Breast epithelium (tissue), 3 donors: ENCODE measurements at regions not wholly inside any gene's neighbourhood (a gene's known extent, or its start where the extent isn't known, plus 50 kb on each side); places are given as distances from the start of the nearest gene placed in this dataset.
"Not testable (repeated sequence)": the region's sequence is repeated elsewhere in the genome, so short reads cannot be mapped to it uniquely, and the experiment has no call there.

Source experiments
- POLR2A ChIP-seq: fragments of 450-650 bp; IDR thresholded peaks from one replicate; pipeline ENCODE4 v1.6.1; 2016; ENCODE audit warnings: antibody characterized with exemption, mild to moderate bottlenecking, moderate library complexity
- POLR2AphosphoS5 ChIP-seq, 3 donors: sonication (generic); formaldehyde crosslinking; IDR thresholded peaks; one replicate each; pipeline ENCODE4 v1.6.1; 2017; ENCODE audit warnings: antibody characterized with exemption in 3 of 3
- TF ChIP-seq, protein P1 (sequence below), 3 donors: fragments of 450-650 bp; IDR thresholded peaks; one replicate each; pipeline ENCODE4 v1.5.1; 2016 to 2017; ENCODE audit warnings: antibody characterized with exemption in 3 of 3, mild to moderate bottlenecking in 3 of 3, moderate library complexity in 3 of 3

DNA sequence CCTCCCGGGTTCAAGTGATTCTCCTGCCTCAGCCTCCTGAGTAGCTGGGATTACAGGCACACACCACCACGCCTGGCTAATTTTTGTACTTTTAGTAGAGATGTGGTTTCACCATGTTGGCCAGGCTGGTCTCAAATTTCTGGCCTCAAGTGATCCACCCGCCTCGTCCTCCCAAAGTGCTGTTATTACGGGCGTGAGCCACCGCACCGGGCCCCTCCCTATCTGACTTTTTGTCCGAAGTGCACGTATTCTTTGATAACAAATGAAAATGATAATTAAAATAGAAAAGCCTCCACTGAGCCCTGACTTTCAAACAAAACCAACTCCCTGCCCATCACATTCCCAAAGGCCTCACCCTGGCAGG lies 278.6 kb downstream of the TTC6 start:
- TF ChIP-seq, protein P1, sequence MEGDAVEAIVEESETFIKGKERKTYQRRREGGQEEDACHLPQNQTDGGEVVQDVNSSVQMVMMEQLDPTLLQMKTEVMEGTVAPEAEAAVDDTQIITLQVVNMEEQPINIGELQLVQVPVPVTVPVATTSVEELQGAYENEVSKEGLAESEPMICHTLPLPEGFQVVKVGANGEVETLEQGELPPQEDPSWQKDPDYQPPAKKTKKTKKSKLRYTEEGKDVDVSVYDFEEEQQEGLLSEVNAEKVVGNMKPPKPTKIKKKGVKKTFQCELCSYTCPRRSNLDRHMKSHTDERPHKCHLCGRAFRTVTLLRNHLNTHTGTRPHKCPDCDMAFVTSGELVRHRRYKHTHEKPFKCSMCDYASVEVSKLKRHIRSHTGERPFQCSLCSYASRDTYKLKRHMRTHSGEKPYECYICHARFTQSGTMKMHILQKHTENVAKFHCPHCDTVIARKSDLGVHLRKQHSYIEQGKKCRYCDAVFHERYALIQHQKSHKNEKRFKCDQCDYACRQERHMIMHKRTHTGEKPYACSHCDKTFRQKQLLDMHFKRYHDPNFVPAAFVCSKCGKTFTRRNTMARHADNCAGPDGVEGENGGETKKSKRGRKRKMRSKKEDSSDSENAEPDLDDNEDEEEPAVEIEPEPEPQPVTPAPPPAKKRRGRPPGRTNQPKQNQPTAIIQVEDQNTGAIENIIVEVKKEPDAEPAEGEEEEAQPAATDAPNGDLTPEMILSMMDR (IDR thresholded peaks at IDR 0.05) = not testable (repeated sequence)
- TF ChIP-seq POLR2A; POLR2AphosphoS5 (IDR thresholded peaks at IDR 0.05): not testable (repeated sequence)
